DOHH2 (cell line): ENCODE measurements at regions not wholly inside any gene's neighbourhood (a gene's known extent, or its start where the extent isn't known, plus 50 kb on each side); places are given as distances from the start of the nearest gene placed in this dataset.

Source experiments
- H3F3A ChIP-seq: fragments of 200-600 bp; sonication (generic), shearing (Covaris generic); 2 replicates; pipeline ENCODE4 v1.6.0; 2016; ENCODE audit warnings: antibody characterized with exemption, mild to moderate bottlenecking; ENCODE audit not compliant: control insufficient read depth, insufficient read depth
- H3K27ac ChIP-seq: fragments of 200-600 bp; sonication (generic); 2 replicates; pipeline ENCODE4 v1.5.1; 2014; ENCODE audit warnings: low read depth, mild to moderate bottlenecking, low read length, moderate library complexity
- H3K27me3 ChIP-seq: fragments of 200-600 bp; sonication (generic); 2 replicates; pipeline ENCODE4 v1.6.1; 2014; ENCODE audit warnings: mild to moderate bottlenecking, low read length, mixed read lengths; ENCODE audit not compliant: control insufficient read depth
- H3K36me3 ChIP-seq: fragments of 200-600 bp; sonication (generic); 2 replicates; pipeline ENCODE4 v1.6.1; 2014; ENCODE audit warnings: mild to moderate bottlenecking, low read length, moderate library complexity, mixed read lengths; ENCODE audit not compliant: control insufficient read depth
- H3K4me1 ChIP-seq: fragments of 200-600 bp; sonication (generic); 2 replicates; pipeline ENCODE4 v1.6.1; 2014; ENCODE audit warnings: mild to moderate bottlenecking, low read length, mixed read lengths; ENCODE audit not compliant: control insufficient read depth
- H3K4me2 ChIP-seq: fragments of 200-600 bp; sonication (generic); 2 replicates; pipeline ENCODE4 v1.6.0; 2014; ENCODE audit warnings: mild to moderate bottlenecking, low read length, moderate library complexity
- H3K4me3 ChIP-seq: fragments of 200-600 bp; sonication (generic); 2 replicates; pipeline ENCODE4 v1.5.1; 2014; ENCODE audit warnings: mild to moderate bottlenecking, low read length, mixed read lengths
- H3K79me2 ChIP-seq: fragments of 200-600 bp; sonication (generic); 2 replicates; pipeline ENCODE4 v1.6.1; 2014; ENCODE audit warnings: mild to moderate bottlenecking, low read length, mixed read lengths; ENCODE audit not compliant: control insufficient read depth
- H3K9me2 ChIP-seq: fragments of 200-600 bp; sonication (generic); replicated peaks from 2 replicates; pipeline ENCODE4 v1.6.1; 2014; ENCODE audit warnings: mild to moderate bottlenecking, low read length, mixed read lengths; ENCODE audit not compliant: control insufficient read depth
- H3K9me3 ChIP-seq: fragments of 200-600 bp; sonication (generic); 2 replicates; pipeline ENCODE4 v1.6.1; 2014; ENCODE audit warnings: antibody characterized with exemption, low read length, mixed read lengths; ENCODE audit not compliant: control insufficient read depth, insufficient read depth
- H4K20me1 ChIP-seq: fragments of 200-600 bp; sonication (generic); 2 replicates; pipeline ENCODE4 v1.6.0; 2014; ENCODE audit warnings: low read depth, mild to moderate bottlenecking, antibody characterized with exemption, low read length, moderate library complexity; ENCODE audit not compliant: control insufficient read depth, insufficient read depth
- CTCF ChIP-seq: fragments of 200-600 bp; sonication (generic); IDR thresholded peaks from one replicate; pipeline ENCODE4 v1.5.1; 2014; ENCODE audit warnings: antibody characterized with exemption, mild to moderate bottlenecking, low read depth, low read length; ENCODE audit not compliant: poor library complexity, severe bottlenecking
- EZH2phosphoT487 ChIP-seq: fragments of 200-600 bp; sonication (generic); IDR thresholded peaks from 2 replicates; pipeline ENCODE4 v1.6.1; 2017; ENCODE audit warnings: borderline replicate concordance, mild to moderate bottlenecking, antibody characterized with exemption, low read length, moderate library complexity, mixed read lengths

DNA sequence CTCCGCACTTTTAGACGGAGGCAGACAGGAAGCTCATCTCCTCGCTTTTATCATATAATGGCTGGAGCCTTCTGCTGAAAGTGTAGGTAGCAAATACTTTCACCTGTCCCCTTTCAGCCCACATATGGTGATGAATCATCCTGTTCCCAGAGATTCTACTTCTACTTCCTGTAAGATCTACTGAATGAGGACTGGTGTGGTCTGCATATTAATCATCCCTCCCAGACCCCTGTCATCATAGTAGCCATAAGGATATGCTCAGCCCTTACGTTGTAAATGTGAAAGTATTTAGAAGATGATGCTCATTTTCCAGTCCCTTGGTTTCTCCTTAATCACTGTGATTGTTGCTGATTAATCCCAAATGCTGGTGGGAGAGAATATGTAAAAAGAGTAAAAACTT, 268.2 kb upstream of the GRIP1 start:
- Histone ChIP-seq H3K9me2 (no peaks in the 10 kb centered on the region), H3K4me3 (no peak overlapping the region), H3K27me3 (no peaks in the 10 kb centered on the region), H3F3A (no peaks in the 10 kb centered on the region), H3K79me2 (no peaks in the 10 kb centered on the region), H3K36me3 (no peaks in the 10 kb centered on the region), H3K4me1 (no peaks in the 10 kb centered on the region), H3K9me3 (no peaks in the 10 kb centered on the region), H3K4me2 (no peak overlapping the region), H3K27ac (no peak overlapping the region), H4K20me1 (no peaks in the 10 kb centered on the region)
- TF ChIP-seq CTCF (no peak), EZH2phosphoT487 (no peak)

- Histone ChIP-seq H3K4me1 (no peaks in the 10 kb centered on the region), H3K79me2 (no peaks in the 10 kb centered on the region), H3K9me2 (no peaks in the 10 kb centered on the region), H3K4me2 (no peak overlapping the region), H4K20me1 (no peaks in the 10 kb centered on the region), H3K4me3 (no peak overlapping the region), H3K36me3 (no peaks in the 10 kb centered on the region), H3K27me3 (no peaks in the 10 kb centered on the region), H3K27ac (no peak overlapping the region), H3F3A (no peaks in the 10 kb centered on the region), H3K9me3 (no peaks in the 10 kb centered on the region)
- TF ChIP-seq EZH2phosphoT487 (no peak), CTCF (no peak)
Measured at GRCh38 chr12:66952668-66953067, 273.8 kb upstream of the GRIP1 start.

GRCh38 chr12:66956300-66956699, 277.4 kb upstream of the GRIP1 start:
- no peak overlapping the region for H3K27ac ChIP-seq
- H3K36me3 ChIP-seq: no peaks in the 10 kb centered on the region
- H3K27me3 ChIP-seq: no peaks in the 10 kb centered on the region
- H3K4me2 ChIP-seq: no peak overlapping the region
- no peak overlapping the region for H3K4me3 ChIP-seq
- no peaks in the 10 kb centered on the region for H3K79me2 ChIP-seq
- no peaks in the 10 kb centered on the region for H3K4me1 ChIP-seq
- H4K20me1 ChIP-seq: no peaks in the 10 kb centered on the region
- H3K9me3 ChIP-seq: no peaks in the 10 kb centered on the region
- no peaks in the 10 kb centered on the region for H3F3A ChIP-seq
- TF ChIP-seq CTCF (no peak), EZH2phosphoT487 (no peak)
- H3K9me2 ChIP-seq: no peaks in the 10 kb centered on the region

DNA sequence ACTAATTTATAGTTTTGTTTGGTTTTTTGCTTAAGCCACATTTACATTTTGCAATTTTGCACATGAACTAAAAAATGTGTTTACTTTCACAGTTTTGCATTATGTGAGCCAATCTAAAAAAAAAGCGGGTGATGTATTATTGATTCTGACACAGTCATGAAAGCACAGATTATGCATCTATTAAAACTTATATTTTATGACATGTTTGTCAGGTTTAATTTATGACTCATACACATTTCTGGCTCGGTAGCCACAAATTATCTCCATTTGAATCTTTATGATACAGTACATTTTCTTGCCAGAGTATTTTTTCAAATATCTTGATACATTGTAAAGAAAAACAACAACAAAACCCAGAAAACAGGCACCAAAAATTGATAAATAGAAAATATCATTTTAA, 280.4 kb upstream of the GRIP1 start:
- no peak for TF ChIP-seq CTCF
- no peak for TF ChIP-seq EZH2phosphoT487
- Histone ChIP-seq H4K20me1 (no peaks in the 10 kb centered on the region), H3K4me2 (no peak overlapping the region), H3K4me3 (no peak overlapping the region), H3K27me3 (no peaks in the 10 kb centered on the region), H3K79me2 (no peaks in the 10 kb centered on the region), H3K36me3 (no peaks in the 10 kb centered on the region), H3K9me3 (no peaks in the 10 kb centered on the region), H3K4me1 (no peaks in the 10 kb centered on the region), H3K27ac (no peak overlapping the region), H3F3A (no peaks in the 10 kb centered on the region), H3K9me2 (no peaks in the 10 kb centered on the region)
